HG03432 (cell line): ENCODE measurements at regions not wholly inside any gene's neighbourhood (a gene's known extent, or its start where the extent isn't known, plus 50 kb on each side); places are given as distances from the start of the nearest gene placed in this dataset.
A peak's percentile ranks its signal among the peaks of the same experiment; 100 is the strongest.
"Not testable (repeated sequence)": the region's sequence is repeated elsewhere in the genome, so short reads cannot be mapped to it uniquely, and the experiment has no call there.

Experiments used
- ATAC-seq: cut with Tn5 transposase; IDR thresholded peaks from one replicate; pipeline ENCODE4 v1.9.1; 2021; ENCODE audit warnings: mild to moderate bottlenecking, moderate library complexity; ENCODE audit not compliant: unreplicated experiment

DNA sequence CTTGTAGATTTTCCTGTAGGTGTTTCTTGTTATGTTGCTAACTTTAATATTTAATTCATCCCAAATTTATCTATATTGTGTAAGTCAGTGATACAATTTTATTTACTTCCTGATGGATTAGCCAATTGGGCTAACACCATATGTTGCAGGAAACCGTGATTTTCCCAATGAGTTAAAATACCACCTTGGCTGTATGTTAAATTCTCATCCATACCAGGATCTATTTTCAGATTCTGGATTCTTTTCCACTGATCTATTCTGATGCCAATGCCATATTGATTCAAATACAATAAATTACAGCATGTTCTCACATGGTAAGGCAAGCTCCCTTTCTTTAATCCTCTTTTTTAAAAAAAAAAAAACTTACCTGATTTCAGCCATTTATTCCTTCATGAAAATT, 85.8 kb upstream of the DNAJC10 start:
- ATAC-seq = no peak

DNA sequence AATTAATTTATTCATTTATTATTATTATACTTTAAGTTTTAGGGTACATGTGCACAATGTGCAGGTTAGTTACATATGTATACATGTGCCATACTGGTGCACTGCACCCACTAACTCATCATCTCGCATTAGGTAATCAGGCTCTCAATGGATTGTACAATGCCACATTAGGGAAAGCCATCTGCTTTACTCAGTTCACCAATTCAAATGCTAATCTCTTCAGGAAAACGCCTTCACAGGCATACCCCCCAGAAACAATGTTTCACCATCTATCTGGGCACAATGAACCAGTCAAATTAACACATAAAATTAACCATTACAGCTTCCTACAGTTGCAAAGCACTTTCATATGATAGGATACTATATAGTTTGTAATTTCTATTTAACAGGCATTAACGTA, 84.8 kb upstream of the DNAJC10 start:
- ATAC-seq = no peak

DNA sequence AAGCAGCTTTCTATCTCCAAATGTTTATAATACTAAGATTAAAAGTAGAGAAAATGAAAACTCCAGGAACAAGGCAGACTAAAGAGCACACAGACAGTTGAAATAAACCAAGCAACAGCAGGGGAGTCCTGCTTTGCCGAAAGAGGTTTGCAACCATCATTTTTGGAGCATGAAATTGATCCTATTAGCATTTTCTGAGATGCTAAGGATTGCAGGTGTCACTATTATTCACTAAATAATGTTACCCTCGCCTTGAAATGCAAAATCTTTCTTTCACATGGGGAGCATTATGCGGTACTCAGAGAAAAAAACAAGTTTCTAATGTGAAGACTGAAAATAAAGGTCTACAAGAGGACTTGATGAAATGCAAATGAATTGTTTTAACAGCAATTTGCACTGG, 81.7 kb upstream of the DNAJC10 start:
- no peak for ATAC-seq

DNA sequence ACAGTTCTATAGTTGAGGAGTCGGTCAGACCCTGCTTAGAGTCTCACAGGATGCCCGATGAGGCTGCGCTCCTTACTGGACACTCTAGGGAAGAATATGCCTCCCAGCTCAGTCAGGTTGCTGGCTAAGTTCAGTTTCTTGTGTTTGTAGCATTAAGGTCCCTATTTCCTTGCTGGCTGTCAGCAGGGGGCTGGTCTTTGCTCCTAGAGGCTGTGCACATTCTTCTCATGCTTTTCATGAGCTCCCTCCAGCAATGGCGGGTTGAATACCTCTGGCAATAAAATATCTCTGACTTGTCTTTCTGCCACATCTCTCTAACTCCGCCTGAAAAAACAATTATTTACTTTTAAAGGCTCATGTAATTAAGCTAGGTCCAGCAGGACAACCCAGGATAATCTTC, 79.4 kb upstream of the DNAJC10 start:
- no peak for ATAC-seq

DNA sequence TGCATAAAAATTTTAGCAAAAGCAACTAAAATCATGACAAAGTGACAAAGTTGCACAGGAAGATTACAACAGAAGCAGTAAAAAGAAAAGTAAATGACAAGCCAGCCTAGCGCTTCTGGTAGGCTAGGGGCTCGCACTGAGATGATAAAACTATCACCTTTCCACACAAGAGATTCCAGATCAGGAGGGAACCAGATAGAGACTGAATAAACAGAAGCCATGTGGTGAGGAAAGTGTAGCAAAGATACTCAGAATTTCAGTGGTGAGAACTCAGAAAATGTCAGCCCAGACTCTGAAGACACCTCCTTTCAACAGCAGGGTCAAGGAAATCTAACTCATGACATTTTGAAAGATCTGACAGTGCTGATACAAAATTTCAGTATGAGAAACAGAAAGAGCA, 77.4 kb upstream of the DNAJC10 start:
- ATAC-seq = no peak

DNA sequence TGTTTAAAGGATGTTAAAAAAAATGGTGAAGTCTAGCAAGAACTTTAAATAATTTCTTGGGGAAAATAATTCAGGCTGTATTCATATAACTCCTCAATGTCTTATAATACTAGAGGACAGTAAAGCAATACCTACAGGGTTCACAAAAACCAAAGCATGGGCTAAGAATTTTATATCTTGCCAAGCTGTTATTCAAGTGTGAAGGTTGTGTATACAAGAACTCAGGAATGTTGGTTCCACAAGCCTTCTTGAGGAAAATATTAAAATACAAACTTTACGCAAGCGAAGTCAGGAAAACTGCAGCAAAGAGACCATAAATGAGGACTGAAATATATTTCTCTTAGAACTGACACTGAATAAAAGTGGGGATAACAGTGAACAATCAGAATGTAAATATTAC, 76.1 kb upstream of the DNAJC10 start:
- no peak for ATAC-seq

DNA sequence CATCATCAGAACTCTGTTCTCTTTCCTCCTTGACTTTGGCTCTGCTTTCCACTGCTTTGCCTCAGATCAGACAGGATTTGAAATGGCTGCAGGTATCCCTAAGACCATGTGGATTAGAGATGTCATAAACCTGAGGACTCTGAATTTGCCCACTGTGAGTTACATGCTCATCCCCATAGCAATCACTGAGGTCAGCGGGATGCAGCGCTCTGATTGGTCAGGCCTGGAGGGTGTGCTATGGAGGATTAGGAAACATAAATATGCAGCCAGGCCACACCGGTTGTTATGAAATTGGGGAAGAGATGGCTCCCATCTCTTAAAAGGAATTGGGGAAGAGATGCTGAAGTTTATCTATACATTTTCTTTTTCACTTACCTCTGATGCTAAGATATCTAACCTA, 73.7 kb upstream of the DNAJC10 start:
- peak; percentile 100 for ATAC-seq

DNA sequence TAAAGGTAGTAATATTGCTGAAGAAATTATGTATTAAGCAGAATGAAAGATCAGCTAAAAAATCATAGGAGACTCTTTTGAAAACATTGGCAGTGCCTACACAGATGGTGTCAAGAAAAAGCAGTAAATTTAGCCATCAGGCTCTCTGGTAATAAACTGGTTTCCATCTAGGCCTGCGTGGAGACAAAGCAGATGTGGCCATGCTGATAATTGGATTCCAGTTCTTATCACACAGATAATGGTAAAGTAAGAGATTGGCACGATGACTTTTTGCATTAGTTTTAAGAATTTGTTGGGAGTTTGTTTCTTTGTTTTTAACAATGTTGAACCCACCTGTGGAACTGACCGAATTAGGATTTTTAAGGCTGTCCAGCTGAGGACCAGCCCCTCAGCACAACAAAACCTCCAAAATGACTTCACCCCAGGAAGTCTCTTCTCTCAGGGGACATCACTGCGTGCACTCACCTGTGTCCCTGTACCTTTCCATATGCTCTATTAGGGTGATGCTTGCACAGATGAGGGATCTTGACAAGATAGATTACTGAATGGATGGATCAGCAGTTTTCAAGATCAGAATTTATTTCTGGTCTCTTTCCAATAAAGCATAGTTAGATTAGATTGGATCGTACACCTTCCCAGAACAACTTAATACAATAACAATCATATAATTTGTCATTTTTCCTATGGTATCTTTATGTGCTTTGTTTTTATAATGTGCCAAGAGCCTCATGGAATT, 69.1 kb upstream of the DNAJC10 start:
- ATAC-seq = no peak

DNA sequence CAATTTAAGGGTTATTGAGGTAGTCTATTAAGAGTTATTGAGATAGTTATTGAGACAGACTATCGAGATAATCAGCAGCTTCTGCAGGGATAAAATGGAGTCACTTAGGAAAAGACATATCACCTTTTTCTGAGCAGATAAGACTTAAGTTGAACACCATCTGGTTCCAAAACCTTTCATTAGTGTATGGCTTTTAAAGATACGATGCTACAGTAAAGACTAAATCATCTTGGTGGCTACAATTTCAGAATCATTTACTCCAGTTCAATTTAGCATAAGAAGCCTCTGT, 68.6 kb upstream of the DNAJC10 start:
- no peak for ATAC-seq

DNA sequence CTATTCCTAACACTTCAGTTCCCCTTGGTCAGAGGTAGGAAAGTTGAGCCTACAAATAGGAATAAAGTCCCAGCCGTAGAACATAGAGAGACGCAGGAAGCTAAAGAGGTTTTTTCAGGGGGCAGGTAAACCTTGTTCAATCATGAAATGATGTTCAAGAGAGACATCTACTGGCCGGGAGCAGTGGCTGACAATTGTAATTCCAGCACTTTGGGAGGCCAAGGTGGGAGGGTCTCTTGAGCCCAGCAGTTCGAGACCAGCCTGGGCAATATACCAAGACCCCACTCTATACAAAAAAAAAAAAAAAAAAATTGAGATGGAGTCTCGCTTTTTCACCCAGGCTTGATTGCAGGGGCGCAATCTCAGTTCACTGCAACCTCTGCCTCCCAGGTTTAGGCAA, 66.7 kb upstream of the DNAJC10 start:
- peak; percentile 70 for ATAC-seq

DNA sequence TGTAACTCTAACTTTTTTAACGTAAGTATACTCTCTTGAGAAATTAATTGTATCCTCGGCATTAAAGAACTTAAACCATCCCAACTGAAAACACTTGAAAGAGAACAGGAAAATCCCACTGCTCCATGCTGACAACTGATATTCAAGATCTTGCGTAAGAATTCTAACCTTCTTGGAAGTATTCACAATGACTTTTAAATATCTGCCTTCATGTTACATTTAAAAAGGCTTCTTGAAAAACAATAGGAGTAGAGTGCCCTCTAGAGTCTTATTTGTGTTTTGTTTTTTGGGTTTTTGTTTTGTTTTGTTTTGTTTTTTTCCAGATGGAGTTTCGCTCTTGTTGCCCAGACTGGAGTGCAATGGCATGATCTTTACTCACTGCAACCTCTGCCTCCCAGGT, 65.4 kb upstream of the DNAJC10 start:
- peak; percentile 44 for ATAC-seq

DNA sequence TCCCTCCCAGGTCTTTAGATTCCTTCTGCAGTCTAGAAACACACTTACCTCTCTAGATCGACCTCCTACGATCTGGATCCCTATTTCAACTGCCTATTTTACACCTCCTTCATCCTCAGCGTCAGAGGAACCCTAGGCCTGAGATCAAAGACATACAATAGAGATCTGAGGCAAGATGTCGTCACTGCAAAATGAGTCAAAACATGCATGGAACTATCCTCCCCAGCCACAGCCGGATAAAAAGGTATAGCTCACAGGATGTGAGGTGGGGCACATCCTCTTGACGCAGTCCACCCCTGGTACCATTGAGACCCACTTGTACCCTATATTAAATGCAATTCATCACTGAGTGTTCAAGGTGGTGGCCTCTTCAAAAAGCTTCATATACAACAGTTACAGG, 63.7 kb upstream of the DNAJC10 start:
- ATAC-seq = no peak

DNA sequence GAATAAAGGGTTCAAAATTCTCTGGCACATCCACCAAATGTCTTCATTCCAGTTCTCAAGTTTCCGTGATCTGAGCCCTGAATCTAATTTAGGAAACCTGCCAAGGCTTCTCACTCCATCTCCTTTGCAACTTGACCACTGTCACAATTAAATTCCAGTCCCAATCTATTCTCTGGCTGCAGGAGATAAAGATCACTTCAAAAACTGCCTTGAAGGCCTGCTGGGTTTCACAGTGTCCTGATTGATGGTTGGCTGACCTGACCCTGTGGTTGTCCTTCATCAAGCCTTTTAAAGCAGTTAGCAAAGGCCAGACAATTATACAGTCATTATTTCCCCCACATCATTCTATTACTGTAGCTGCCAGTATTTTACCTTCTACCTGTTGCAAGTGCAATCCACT, 60.3 kb upstream of the DNAJC10 start:
- ATAC-seq = no peak

DNA sequence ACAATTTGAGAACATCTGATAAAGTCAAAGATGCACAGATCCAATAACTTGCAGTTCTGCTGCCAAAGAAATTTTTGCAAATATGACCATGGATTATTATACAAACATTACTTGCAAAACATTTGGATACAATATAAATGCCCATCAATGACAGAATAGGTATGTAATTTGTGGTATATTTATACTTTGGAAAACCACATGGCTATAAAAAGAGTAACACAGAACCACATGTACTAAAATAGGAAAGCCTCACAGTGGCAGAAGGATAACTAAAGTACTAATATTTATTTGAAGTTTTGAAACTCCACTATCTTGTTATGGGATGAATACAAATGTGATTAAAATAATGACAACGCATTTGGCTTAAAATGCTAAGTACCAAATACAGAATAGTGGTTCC, 51.8 kb upstream of the DNAJC10 start:
- ATAC-seq = no peak

DNA sequence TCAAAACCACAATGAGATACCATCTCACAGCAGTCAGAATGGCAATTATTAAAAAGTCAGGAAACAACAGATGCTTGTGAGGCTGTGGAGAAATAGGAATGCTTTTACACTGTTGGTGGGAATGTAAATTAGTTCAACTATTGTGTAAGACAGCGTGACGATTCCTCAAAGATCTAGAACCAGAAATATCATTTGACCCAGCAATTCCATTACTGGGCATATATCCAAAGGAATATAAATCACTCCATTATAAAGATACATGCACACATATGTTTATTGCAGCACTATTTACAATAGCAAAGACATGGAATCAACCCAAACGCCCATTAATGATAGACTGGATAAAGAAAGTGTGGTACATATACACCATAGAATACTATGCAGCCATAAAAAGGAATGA, 50.6 kb upstream of the DNAJC10 start:
- ATAC-seq = not testable (repeated sequence)
